ENCODE measurements at regions not wholly inside any gene's neighbourhood (a gene's known extent, or its start where the extent isn't known, plus 50 kb on each side); places are given as distances from the start of the nearest gene placed in this dataset.

DNA sequence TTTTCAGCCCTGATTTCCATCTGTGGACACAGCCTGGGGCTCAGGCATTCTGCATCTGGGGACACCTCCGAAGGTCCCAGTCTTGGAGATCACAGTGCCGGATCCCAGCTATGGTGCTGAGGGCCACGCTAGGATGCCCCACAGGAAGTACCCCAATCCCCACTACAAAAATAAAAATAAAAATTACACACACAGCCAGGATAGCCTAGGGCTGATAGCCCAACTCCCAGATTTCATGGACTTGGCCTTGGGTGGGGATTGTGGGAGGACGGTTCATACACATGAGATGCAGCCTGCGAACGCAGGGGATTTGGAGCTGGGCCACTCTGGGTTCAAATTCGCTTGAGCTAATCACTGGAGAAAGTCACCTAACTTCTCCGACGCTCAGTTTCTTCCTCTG, 237.7 kb downstream of the BUD13 start:
- DNase-seq (ENCODE audit: low spot score) = no peak
- TF ChIP-seq, protein P1, sequence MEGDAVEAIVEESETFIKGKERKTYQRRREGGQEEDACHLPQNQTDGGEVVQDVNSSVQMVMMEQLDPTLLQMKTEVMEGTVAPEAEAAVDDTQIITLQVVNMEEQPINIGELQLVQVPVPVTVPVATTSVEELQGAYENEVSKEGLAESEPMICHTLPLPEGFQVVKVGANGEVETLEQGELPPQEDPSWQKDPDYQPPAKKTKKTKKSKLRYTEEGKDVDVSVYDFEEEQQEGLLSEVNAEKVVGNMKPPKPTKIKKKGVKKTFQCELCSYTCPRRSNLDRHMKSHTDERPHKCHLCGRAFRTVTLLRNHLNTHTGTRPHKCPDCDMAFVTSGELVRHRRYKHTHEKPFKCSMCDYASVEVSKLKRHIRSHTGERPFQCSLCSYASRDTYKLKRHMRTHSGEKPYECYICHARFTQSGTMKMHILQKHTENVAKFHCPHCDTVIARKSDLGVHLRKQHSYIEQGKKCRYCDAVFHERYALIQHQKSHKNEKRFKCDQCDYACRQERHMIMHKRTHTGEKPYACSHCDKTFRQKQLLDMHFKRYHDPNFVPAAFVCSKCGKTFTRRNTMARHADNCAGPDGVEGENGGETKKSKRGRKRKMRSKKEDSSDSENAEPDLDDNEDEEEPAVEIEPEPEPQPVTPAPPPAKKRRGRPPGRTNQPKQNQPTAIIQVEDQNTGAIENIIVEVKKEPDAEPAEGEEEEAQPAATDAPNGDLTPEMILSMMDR (IDR thresholded peaks at IDR 0.05; ENCODE audit: extremely low read depth, insufficient read depth, missing control alignments) = no peak
- in situ Hi-C loops (cut with MboI; ENCODE audit: low pct_unique_long_range_greater_than_20kb, low sequenced_read_pairs, unreplicated experiment) = no loop called here

DNA sequence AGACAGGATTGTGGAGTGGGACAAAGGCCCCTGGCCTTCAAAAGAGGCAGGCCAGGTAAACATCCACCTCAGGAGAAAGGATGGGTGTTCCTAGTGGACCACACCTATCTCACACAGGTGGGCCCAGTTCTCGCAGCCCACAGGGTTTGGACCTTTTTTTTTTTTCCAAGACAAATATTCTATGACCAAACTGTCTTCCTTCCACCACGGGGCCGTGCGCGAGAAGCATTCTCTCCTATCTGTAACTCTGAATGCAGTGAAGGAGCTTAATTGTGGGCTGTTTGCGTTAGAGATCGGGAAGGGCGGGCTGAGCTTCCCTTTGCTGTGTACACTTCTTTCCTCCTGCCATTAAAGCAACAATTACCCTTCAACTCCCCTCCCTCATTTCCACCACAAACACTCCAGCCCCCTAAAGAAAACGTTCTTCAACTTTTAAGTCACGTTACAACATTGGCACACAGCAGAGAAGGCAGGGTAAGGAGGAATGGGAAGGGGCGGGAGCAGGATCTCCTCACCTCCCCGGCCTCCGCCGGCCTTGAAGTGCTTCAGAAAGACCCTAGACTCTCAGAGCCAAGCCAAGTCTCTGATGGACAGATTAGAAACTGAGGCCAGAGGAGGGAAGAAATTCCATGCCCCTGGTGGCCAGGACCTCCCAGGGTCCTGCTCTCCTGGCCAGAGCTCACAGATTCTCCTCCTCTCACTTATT, 238.4 kb downstream of the BUD13 start:
- DNase-seq (ENCODE audit: low spot score) = no peak
- TF ChIP-seq, protein P1 (IDR thresholded peaks at IDR 0.05; ENCODE audit: extremely low read depth, insufficient read depth, missing control alignments) = no peak
- in situ Hi-C loops (cut with MboI; ENCODE audit: low pct_unique_long_range_greater_than_20kb, low sequenced_read_pairs, unreplicated experiment) = no loop called here

DNA sequence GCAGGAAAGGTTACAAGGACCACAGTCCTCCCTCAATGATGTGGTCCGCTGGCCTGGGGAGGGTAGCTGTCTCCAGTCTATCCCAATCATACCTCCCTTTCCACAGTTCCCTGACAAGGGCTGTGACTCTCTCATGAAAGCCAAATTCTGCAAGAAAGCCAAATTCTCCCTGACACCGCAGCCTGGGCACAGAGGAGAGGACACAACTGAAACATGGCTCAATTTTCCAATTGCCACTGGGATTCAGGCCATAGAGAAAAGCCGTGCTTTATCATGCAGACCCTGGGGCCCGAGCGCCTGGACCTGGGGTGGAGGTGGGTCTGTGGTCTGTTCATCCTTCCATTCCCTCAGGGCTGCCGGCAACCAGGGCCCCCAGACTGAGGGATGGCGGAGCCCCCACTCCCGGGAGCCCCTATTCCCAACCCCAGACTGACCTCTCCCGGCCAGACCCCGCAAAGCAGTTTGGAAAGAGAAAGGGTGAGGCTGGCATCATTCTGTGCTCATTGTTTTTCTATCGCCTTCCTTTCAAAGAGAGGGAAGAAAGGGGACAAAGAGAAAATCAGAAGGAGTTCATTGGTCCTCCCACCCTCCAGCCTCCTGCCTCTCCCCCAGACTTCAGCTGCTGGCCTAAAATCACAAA, 239.5 kb downstream of the BUD13 start:
- DNase-seq (ENCODE audit: low spot score) = no peak
- TF ChIP-seq, protein P1 (IDR thresholded peaks at IDR 0.05; ENCODE audit: extremely low read depth, insufficient read depth, missing control alignments) = peak; percentile 14
- in situ Hi-C loops (cut with MboI; ENCODE audit: low pct_unique_long_range_greater_than_20kb, low sequenced_read_pairs, unreplicated experiment) = no loop called here

DNA sequence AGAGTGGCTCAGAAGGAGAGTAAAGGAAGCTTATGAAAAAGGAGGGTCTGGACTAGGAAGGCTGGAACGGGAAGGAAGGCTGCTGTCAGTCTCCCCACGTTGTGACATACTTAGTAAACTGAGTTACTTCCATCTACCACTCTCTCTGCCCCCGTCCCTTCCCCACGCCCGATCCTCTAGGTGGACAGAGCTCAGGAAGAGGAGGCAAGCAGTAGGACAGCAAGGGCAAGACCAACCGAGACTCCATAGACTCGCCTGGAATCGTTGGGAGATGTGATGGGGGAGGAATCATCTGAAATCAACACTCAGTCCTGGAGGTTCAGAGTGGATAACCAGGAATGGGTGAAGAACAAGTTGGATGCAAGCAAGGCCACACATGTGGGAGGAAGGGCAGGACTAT, 240.7 kb downstream of the BUD13 start:
- TF ChIP-seq, protein P1 (IDR thresholded peaks at IDR 0.05; ENCODE audit: extremely low read depth, insufficient read depth, missing control alignments) = no peak
- no peak for DNase-seq (ENCODE audit: low spot score)
- in situ Hi-C loops (cut with MboI; ENCODE audit: low pct_unique_long_range_greater_than_20kb, low sequenced_read_pairs, unreplicated experiment) = no loop called here

DNA sequence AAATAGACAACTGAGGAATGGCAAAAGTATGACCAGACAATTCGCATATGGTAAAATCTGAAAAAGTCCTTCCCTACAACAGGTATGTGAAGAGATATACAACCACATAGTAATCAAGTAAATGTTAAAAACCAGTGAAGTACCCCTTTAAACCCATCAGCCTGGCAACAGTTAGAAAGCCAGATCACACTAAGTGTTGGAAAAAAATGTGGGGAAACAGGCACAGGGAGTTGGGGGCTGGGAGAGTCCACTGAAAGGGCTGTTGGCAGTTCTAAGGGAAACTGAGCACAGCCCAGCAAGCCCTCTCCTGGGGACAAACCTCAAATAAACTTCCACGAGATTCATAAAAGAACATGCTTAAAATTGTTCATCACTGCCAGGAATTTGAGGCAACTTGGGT, 242.1 kb downstream of the BUD13 start:
- DNase-seq (ENCODE audit: low spot score) = no peak
- TF ChIP-seq, protein P1 (IDR thresholded peaks at IDR 0.05; ENCODE audit: extremely low read depth, insufficient read depth, missing control alignments) = no peak
- in situ Hi-C loops (cut with MboI; ENCODE audit: low pct_unique_long_range_greater_than_20kb, low sequenced_read_pairs, unreplicated experiment) = no loop called here

DNA sequence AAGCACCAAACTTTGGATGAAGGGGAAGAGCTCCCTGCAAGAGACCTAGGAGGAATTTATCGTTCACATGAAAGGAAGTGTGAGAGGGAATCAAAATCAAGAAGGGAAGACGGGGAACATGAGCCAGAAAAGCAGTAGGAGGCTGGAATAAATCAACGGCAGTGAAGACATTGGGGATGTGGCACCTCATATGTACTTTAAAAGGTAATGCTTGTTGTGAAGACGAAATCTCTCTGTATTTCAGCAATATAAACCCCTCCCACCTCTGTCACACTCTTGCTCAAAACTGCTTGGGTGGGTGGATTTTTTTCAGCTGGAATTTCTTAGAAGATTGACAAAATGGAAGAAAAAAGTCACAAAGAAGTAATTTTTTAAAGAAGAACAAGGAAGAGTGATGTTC, 243.5 kb downstream of the BUD13 start:
- DNase-seq (ENCODE audit: low spot score) = no peak
- in situ Hi-C loops (cut with MboI; ENCODE audit: low pct_unique_long_range_greater_than_20kb, low sequenced_read_pairs, unreplicated experiment) = no loop called here
- TF ChIP-seq, protein P1 (IDR thresholded peaks at IDR 0.05; ENCODE audit: extremely low read depth, insufficient read depth, missing control alignments) = no peak

All from GM13977 (cell line).